ENCODE measurements at regions not wholly inside any gene's neighbourhood (a gene's known extent, or its start where the extent isn't known, plus 50 kb on each side); places are given as distances from the start of the nearest gene placed in this dataset.
"Not testable (repeated sequence)": the region's sequence is repeated elsewhere in the genome, so short reads cannot be mapped to it uniquely, and the experiment has no call there.

DNA sequence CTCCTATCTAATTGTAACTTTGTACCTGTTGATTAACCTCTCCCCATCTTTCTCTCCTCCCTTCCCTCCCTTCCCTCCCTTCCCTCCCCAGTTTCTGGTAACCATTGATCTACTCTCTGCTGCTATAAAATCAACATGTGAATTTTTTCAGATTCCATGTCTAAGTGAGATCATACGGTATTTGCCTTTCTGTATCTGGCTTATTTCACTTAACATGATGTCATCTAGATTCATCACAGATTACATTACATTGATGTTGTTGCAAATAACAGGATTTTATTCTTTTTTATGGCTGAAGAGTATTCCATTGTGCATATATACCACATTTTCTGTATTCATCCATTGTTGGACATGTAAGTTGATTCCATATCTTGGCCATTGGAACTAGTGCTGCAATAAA, 68.0 kb upstream of the FBXO33 start:
- DNase-seq (ENCODE audit: low spot score) (no peak), FAIRE-seq (no peak)

- no peak for FAIRE-seq
Measured at GRCh38 chr14:39499514-39499913, 67.3 kb upstream of the FBXO33 start.

GRCh38 chr14:39497677-39498076, 65.4 kb upstream of the FBXO33 start:
- FAIRE-seq; DNase-seq (ENCODE audit: low spot score): not testable (repeated sequence)

More at GRCh38 chr14:39499514-39499913, 67.3 kb upstream of the FBXO33 start:
- DNase-seq (ENCODE audit: low spot score) = no peak

DNA sequence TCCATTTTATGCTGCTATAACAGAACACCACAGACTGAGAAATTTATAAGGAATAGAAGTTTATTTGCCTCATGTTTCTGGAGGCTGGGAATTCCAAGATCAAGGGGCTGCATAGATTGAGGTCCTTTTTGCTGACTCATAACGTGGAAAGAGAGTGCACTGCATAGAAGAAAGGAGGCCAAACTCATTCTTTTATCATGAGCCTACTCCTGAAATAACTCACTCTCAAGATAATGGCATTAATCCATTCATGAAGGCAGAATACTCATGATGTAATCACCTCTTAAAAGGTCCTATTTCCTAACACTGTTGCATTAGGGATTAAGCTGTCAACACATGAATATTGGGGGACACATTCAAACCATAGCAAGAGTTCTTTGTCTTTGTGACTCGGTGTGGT, 60.0 kb upstream of the FBXO33 start:
- peak; percentile 42 for DNase-seq (ENCODE audit: low spot score)
- FAIRE-seq = peak; percentile 23

DNA sequence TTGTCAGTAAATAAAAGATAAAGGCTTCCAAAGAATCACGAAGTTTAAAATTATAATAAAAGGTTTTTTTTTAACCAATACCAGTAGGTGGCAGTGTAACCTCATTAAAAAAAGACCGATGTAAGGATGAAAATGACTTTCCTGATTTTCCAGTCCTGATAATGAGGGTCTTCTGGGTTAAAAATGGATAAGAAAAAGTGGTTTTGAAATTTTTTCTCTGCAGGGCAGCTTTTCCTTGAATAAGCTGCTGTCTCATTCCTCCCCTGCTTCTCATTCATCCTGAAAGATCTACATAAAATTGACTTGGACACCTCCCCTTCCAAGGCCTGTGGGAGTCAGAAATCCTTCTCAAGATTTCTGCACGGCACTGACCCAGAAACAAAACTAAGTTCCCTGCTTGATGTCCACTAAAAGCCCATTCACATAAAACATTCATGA, 58.9 kb upstream of the FBXO33 start:
- FAIRE-seq (no peak), DNase-seq (ENCODE audit: low spot score) (peak; percentile 21)

- DNase-seq (ENCODE audit: low spot score) = no peak
- FAIRE-seq = no peak
Measured at GRCh38 chr14:39488600-39488999, 56.4 kb upstream of the FBXO33 start.

DNA sequence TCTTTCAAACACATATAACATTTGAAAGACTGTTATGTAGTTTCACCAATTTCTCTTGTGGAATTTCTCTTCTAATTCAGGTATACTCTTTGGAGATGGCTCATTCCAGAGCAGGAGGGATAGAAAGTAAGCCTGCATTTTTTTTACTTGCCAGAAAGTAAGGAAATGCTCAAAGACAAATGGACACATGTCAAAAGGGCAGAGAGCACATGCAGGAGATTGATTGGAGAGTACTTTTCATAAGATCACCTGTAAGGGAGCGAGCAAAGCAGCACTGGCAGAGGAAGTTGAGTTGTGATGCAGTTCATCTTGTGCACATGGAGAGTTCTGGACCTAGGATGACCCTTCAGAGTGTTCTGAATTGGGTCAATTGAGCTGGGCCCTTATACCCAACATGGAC, 51.4 kb upstream of the FBXO33 start:
- FAIRE-seq = no peak

More for the DNA sequence above, 51.4 kb upstream of the FBXO33 start:
- no peak for DNase-seq (ENCODE audit: low spot score)
